Heart right ventricle (tissue), 16 donors: ENCODE measurements at regions not wholly inside any gene's neighbourhood (a gene's known extent, or its start where the extent isn't known, plus 50 kb on each side); places are given as distances from the start of the nearest gene placed in this dataset.

Experiments used
- ATAC-seq, 8 donors: fragments of 200-7000 bp; cut with Tn5 transposase; one replicate each; pipeline ENCODE4 v1.9.1; 2020; ENCODE audit warnings: mild to moderate bottlenecking in 8 of 8, moderate library complexity in 8 of 8, moderate number of reproducible peaks in 1 of 8
- DNase-seq, 2 donors: peaks; one replicate each; pipeline ENCODE4 v3.0.0-alpha.2; 2020
- H3K27ac ChIP-seq, 10 donors: fragments of 200-600 bp; sonication (generic) in 2 of 10; one replicate each; pipeline versions ENCODE4 v1.5.0 to v1.8.0; 2020 to 2022; ENCODE audit warnings: mild to moderate bottlenecking in 3 of 10
- H3K27me3 ChIP-seq, 7 donors: fragments of 200-600 bp; one replicate each; pipeline ENCODE4 v1.8.0; 2021 to 2022; ENCODE audit warnings: mild to moderate bottlenecking in 2 of 7
- H3K36me3 ChIP-seq, 9 donors: fragments of 200-600 bp; sonication (generic) in 1 of 9; one replicate each; pipeline versions ENCODE4 v1.5.0 to v1.8.0; 2020 to 2022; ENCODE audit warnings: mild to moderate bottlenecking in 2 of 9
- H3K4me1 ChIP-seq, 9 donors: fragments of 200-600 bp; sonication (generic) in 1 of 9; one replicate each; pipeline versions ENCODE4 v1.5.0 to v1.8.0; 2020 to 2022; ENCODE audit warnings: mild to moderate bottlenecking in 4 of 9
- H3K4me3 ChIP-seq, 10 donors: fragments of 200-600 bp; sonication (generic) in 2 of 10; one replicate each; pipeline versions ENCODE4 v1.5.0 to v1.8.0; 2020 to 2022; ENCODE audit warnings: mild to moderate bottlenecking in 7 of 10, moderate library complexity in 2 of 10
- H3K9me3 ChIP-seq, 11 donors: fragments of 200-600 bp in 10 of 11; sonication (generic) in 2 of 11; one replicate each; pipeline versions ENCODE4 v1.5.0 to v1.8.0; 2013 to 2022; ENCODE audit warnings: mild to moderate bottlenecking in 2 of 11, control low read depth in 1 of 11, moderate library complexity in 1 of 11
- WGBS, 2 donors: extraction: QIAGEN DNeasy Blood & Tissue Kit; methylation state at CpG; one replicate each; pipeline ENCODE4 v1.1.7; 2013; ENCODE audit warnings: inconsistent platforms in 1 of 2; 5-methylcytosine and 5-hydroxymethylcytosine counted together
- intact Hi-C, 10 donors: fragments of 100-400 bp; cut with DNase I; formaldehyde crosslinking; loops; one replicate each; pipeline versions ENCODE4 v1.11.1 to v1.14.2; 2022
- TF ChIP-seq, protein P1 (sequence below), 9 donors: fragments of 200-600 bp; sonication (generic) in 2 of 9; IDR thresholded peaks; one replicate each; pipeline versions ENCODE4 v1.5.0 to v1.8.0; 2021 to 2022; ENCODE audit warnings: antibody characterized with exemption in 9 of 9, mild to moderate bottlenecking in 5 of 9, moderate library complexity in 1 of 9
- donor health status: Arrhythmogenic right ventricular cardiomyopathy.
- donor health status: ischemic (EF 13 %, LVEDD 7.1; RV severe dilation, severe dysfunction).
- donor health status: healthy with polysubstance abuse.
- donor health status: DM: no; HTN: yes; CAD: no.
- donor health status: DM: no; HTN: no; CAD: no.
- donor health status: ischemic (EF 25% LVEDD 6.9; RV normal size, moderate dysfunction).
- donor health status: ischemic (EF 25% LVEDD 5.7; RV mildly dilated, moderate dysfunction).
- donor health status: healthy.
- donor health status: DM: yes; HTN: yes; CAD: no.
- donor health status: Ischemic cardiomyopathy.
- donor health status: ischemic (EF 35%, LVEDD 5.7; RV mildly dilated, moderate dysfunction).
- donor health status: nonischemic (EF 11% LVEDD 7.7; RV severe dilation, severe dysfunction).
- donor health status: DM: yes; HTN: yes; CAD: no.
- donor health status: PGD.
- donor health status: ischemic (EF 29% LVEDD 5.4; RV normal size, mild dysfunction).
- donor health status: nonischemic (EF 23%, LVEDD 6.1; RV moderate dilation, normal function).

DNA sequence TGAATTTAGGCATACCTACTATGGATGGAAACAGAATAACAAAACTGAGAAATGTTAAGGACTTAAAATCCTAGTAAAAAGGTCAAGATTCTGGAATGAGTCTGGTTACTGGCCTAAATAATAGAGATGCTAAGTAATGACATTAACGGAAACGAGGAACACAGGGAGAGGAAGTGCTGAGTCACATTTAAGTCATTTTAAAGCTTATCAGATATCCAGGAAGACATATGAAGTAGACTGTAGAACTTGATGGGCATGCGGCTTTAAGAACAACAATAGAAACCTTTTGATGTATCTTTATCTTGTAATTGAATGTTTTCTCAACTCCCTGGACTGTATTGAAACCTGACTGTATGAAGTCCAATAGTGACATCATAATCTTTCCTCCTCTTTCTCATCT lies 1251.4 kb upstream of the CDH6 start:
- TF ChIP-seq, protein P1, sequence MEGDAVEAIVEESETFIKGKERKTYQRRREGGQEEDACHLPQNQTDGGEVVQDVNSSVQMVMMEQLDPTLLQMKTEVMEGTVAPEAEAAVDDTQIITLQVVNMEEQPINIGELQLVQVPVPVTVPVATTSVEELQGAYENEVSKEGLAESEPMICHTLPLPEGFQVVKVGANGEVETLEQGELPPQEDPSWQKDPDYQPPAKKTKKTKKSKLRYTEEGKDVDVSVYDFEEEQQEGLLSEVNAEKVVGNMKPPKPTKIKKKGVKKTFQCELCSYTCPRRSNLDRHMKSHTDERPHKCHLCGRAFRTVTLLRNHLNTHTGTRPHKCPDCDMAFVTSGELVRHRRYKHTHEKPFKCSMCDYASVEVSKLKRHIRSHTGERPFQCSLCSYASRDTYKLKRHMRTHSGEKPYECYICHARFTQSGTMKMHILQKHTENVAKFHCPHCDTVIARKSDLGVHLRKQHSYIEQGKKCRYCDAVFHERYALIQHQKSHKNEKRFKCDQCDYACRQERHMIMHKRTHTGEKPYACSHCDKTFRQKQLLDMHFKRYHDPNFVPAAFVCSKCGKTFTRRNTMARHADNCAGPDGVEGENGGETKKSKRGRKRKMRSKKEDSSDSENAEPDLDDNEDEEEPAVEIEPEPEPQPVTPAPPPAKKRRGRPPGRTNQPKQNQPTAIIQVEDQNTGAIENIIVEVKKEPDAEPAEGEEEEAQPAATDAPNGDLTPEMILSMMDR (IDR thresholded peaks at IDR 0.05), result no peak
- H3K4me3 ChIP-seq, result no peak overlapping the region
- H3K27ac ChIP-seq, result no peak overlapping the region
- no peaks in the 10 kb centered on the region for H3K4me1 ChIP-seq
- WGBS, 2 donors, result 45 to 52% methylated on average over 3 of the region's 3 CpGs
- no peaks in the 10 kb centered on the region for H3K27me3 ChIP-seq
- intact Hi-C loops, result no loop called here
- no peaks in the 10 kb centered on the region for H3K36me3 ChIP-seq
- no peak for DNase-seq
- H3K9me3 ChIP-seq, result no peaks in the 10 kb centered on the region
- ATAC-seq, result no peak

DNA sequence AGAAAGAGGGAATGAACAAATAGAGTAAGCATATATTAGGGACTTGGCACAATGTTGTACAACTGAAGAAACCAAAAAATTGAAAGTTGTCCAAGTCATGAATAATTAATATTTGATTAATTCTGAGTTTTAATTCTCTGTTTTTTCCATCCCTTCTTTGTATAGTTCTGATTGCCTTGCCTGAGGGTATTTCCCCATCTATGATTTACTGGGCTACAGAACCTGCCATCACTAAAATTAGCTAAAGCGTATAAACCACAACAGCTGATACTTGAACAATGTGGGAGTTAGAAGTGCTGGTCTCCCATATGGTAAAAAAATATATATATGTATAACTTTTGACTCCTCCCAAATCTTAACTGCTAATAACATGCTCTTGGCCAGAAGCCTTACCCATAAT lies 1253.5 kb upstream of the CDH6 start:
- H3K36me3 ChIP-seq, result no peaks in the 10 kb centered on the region
- WGBS, 2 donors, result 88 to 92% methylated on average over 1 of the region's 1 CpG
- H3K27me3 ChIP-seq, result no peaks in the 10 kb centered on the region
- no peak for DNase-seq
- intact Hi-C loops, result no loop called here
- no peaks in the 10 kb centered on the region for H3K9me3 ChIP-seq
- no peak overlapping the region for H3K27ac ChIP-seq
- H3K4me3 ChIP-seq, result no peak overlapping the region
- TF ChIP-seq, protein P1 (IDR thresholded peaks at IDR 0.05), result no peak
- no peaks in the 10 kb centered on the region for H3K4me1 ChIP-seq
- ATAC-seq, result no peak

DNA sequence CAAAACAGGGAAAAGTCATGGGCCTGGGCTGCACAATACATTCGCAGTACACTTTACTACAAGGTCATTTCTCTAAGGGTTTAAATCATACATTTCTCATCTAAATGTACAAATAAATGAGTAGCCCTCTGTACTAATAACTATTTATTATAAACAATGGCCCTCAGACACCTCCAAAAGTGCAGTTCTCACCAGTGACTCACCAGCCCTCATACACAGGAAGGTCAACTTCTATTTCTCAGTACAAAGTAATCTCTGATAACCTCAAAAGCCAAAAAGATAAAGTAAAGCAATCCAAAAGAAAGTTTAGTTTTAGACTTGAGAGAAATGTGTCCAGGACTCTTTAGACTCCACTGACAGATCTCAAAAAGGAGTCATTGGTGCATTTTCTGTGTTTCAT lies 1258.1 kb upstream of the CDH6 start:
- ATAC-seq (no peak), DNase-seq (no peak)
- TF ChIP-seq, protein P1 (IDR thresholded peaks at IDR 0.05), result no peak
- H3K4me3 ChIP-seq, result no peak overlapping the region
- H3K27ac ChIP-seq, result no peak overlapping the region
- WGBS, 2 donors, result 88 to 92% methylated on average over 1 of the region's 1 CpG
- intact Hi-C loops, result loop anchor here in 1 of 10 donors (2.0 kb wide), 1 partner anchor 49 kb away; no protein-coding TSS in a partner anchor
- no peaks in the 10 kb centered on the region for H3K4me1 ChIP-seq
- no peaks in the 10 kb centered on the region for H3K27me3 ChIP-seq
- H3K36me3 ChIP-seq, result no peaks in the 10 kb centered on the region
- no peaks in the 10 kb centered on the region for H3K9me3 ChIP-seq

- Histone ChIP-seq H3K27ac (no peak overlapping the region), H3K4me3 (no peak overlapping the region), H3K36me3 (no peaks in the 10 kb centered on the region), H3K9me3 (peaks cover 0 to 4% (median 0%) of the 10 kb centered on the region in 11 donors), H3K27me3 (no peaks in the 10 kb centered on the region), H3K4me1 (no peaks in the 10 kb centered on the region)
- 61 to 64% methylated on average over 3 of the region's 3 CpGs for WGBS, 2 donors
- intact Hi-C loops, result no loop called here
- TF ChIP-seq, protein P1 (IDR thresholded peaks at IDR 0.05), result no peak
- ATAC-seq, result no peak
- no peak for DNase-seq
Measured at GRCh38 chr5:29930316-29930715, 1263.2 kb upstream of the CDH6 start.
